ENCODE measurements at regions not wholly inside any gene's neighbourhood (a gene's known extent, or its start where the extent isn't known, plus 50 kb on each side); places are given as distances from the start of the nearest gene placed in this dataset.

DNA sequence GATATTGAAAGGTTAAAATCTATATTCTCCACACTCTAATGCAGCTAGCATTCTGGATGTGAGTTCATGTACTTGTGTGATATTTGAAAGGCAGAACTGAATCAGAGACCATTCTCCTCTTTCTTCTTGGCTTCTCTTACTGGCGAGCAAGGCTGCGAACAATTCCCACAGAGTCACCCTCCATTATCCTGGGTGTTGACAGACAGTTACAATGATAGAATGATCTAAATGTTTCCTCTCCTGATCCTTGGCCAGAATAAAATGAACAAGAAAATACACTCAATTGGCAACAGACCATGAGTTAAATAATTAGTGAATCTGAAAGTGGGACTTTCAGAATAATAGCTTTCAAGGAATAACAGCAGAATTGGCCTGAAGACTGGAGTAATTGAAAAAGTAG lies 342.8 kb downstream of the RAPGEF2 start:
- DNase-seq: no peak

DNA sequence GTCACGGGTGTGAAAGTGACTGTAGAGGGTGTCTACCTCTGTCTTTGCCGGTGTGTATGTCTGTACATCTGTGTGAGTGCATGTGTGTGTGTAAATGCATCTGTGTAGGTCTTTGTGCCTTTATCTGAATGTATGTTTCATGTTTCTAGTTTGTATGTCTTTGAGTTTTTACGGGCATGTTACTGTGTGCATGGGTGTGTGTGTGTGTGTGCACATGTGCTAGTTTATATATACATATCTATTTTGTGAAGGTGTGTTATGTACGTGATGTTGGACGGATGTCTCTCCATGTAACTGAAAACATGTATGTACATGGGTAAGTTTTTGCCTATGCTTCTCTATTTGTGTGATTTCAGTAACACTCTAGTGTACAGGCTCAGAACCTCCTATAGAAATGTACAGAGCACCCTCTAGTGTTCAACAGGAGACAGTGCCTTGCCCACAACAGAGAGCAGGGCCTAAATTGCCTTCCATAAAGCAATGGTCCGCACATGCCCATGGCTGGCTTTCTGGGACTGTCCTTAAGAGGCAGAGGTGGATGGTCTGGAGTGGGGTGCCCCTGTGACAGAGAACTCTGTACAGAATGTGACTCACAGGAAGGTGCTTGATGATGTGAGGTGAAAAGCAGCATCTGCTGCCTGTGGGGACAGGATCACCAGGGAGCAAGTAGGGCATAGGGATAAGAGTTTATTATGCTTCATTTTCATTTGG lies 343.5 kb downstream of the RAPGEF2 start:
- peak; percentile 64 for DNase-seq

DNA sequence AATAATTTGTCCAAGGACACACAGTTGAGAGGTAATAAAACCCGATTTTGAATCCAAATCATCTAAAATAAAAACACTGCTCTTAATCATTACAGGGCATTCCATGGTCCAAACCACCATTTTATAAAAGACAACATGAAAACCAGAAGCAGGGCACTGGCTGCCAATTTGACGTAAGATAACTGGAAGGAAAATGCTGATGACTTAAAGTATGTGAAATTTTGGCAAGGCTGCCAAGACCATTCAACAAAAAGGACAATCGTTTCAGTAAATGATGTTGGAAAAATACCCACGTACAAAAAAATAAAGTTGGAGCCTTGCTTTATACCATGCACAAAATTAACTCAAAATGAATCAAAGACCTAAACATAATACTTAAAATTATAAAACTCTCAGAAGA lies 344.4 kb downstream of the RAPGEF2 start:
- DNase-seq: no peak

DNA sequence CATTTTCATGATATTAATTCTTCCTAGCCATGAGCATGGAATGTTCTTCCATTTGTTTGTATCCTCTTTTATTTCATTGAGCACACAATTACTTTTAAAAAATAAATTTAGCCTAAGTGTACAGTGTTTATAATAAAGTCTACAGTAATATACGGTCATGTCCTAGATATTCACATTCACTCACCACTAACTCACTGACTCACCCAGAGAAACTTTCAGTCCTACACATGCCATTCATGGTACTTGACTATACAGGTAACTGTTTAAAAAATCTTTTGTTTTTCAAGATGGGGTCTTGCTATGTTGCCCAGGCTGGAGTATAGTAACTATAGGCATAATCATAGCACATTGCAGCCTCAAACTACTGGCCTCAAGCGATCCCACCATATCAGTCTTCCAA lies 348.1 kb downstream of the RAPGEF2 start:
- no peak for DNase-seq

DNA sequence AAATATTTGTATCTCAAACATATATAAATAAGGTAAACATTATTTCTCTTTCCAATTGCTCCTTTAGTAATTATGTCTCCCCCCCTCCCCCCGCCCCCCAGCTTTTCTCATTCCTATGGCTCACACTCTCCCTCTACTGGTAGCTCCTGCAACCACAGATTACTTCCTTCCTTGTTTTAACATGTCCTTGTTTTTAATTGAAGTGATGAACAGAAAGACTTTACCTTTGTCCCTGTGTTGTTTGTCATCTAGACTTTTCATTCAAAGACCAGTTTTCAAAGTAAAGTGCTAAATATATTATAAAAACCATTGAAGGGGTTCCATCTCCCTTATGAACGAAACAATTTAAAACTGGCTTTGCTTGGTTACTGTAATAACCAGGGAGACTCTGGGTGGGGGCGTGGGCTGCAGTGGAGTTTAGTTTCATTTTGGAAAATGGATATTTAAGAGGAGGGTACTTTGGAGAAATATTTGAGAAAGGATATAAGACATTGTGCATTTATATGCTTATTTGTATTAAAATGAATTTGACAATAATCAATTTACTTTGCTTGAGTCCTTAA lies 352.9 kb downstream of the RAPGEF2 start:
- peak; percentile 18 for DNase-seq

DNA sequence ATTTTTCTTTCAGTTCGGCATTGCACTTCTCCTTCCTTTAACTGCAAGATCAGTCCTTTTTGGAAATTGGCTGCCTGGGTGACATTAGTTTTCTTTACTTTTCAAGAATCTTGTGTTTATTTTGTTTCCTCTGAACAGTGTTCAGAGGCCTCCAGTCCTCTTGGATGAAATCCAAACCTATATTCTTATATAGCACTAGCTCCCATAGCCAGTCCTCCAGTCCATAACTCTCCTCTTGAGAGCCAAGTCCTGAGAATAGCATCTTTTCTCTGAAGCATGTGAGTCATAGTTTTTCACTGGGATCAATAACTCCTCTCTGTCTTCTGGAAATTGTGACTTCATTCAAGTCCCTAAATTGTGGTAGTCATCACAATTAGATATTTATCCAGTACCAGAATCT lies 357.5 kb downstream of the RAPGEF2 start:
- no peak for DNase-seq

DNA sequence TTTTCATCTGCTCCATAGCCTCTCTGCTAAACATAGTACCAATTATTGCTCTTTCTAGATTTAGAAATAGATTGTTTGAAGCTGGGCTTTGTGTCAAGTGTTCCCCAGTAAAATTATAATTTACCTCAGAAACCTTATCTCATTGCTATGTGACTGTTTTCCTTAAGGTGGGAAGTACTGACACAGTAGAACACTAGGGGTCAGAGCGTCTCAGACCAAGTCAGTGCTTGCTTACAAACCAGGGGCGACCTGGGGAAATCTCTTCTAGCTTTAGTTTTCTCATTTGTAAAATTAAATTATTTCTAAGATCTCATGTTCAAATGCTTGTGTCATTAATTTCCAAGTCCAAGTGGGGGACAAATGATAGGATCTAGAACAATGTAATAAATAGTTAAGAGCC lies 360.4 kb downstream of the RAPGEF2 start:
- no peak for DNase-seq

DNA sequence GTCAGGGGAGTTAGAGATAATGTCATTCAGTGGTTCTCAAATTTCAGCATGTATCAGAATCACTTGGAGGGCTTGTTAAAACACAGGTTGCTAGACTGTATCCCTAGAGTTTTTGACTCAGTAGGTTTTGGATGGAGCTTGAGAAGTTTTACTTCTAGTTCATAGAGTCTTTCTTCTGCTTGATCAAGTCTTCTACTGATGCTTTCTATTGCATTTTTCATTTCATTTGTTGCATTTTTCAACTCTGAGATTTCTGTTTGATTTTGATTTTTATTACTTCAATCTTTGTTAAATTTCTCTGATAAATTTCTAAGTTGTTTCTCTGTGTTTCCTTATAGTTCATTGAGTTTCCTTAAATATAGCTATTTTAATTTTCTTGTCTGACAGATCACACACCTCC lies 361.4 kb downstream of the RAPGEF2 start:
- DNase-seq: no peak

DNA sequence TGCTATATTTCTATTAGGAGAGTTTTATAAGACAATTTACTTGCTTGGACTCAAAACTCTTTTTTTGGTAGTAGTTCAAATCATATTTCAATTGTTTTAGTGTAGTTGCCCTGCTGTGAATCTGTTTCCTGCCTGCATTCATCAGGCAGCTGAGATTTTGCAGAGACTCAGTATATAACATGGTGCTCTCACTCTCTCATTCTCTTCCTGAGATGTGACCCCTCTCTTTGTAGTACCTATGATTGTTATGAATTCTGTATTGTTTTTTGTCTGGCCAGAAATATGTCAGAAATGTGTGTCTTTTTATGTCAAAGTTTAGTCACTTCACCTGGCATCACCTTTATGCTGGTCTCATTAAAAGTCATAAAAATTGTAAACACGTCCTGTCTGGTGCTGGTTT lies 374.0 kb downstream of the RAPGEF2 start:
- DNase-seq: no peak

DNA sequence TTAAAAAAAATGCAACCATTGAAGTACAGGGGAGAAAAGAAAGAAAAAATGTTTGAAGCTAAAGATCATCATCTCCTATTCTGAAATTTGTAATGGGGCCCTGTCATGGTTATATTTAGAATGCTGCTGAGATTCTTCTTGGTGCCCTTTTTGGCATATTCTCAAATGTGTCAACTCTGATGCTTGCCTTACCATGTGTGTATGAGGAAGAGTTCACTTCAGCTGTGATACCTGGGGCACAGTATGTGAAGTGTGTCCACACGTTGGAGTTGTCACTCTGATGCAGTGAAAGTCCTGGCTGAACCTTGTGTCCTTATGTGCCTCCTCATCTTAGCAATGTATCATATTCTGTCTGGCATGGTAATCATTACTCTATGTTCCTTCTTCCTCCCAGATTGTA lies 377.9 kb downstream of the RAPGEF2 start:
- DNase-seq: no peak

DNA sequence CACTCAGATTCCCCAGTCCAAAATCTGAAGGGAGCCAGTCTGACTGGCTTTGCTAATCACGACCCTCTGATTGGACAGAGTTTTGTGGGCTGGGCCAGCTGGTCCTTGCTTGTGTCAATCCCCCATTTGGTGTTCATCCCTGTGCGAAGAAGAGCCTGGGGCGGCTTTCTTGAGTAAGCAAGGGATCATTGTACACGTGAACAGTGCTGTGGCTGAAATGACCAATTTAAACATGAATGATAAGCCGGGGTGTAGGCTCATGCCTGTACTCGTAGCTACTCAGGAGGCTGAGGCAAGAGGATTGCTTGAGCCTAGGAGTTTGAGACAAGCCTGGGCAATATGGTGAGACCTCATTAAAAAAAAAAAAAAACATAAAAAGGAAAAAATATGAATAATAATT lies 379.1 kb downstream of the RAPGEF2 start:
- DNase-seq: no peak

DNA sequence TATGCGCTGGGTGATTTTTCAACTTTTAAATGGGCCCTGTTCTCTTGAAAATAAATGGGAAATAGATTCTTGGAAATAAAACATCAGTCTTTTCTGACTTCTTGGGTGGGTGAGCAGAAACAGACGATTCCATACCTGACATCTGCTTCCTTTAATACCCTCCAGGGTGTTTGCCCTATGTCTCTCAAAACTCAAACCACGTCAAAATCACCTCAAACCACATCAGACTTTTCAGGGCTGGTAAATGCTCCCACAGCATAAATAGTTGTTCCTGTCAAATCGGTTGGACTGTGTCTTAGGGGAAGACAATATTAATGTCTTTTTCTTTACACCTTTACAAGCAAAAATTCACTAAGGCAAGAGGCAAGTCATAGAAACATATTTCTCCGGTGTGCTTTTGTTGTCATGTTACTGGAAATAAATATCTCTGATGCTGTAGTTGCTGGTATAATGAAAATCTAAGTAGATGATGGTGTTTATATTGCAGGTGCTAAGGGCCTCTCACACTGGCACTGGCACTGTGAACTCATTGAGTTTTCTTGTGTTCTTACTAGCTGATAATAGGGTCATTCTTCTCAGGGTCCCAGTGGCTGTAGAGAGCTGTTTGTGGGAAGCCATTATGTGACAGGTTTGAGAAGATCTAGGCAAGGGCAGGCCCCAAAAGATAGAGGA lies 380.4 kb downstream of the RAPGEF2 start:
- no peak for DNase-seq

DNA sequence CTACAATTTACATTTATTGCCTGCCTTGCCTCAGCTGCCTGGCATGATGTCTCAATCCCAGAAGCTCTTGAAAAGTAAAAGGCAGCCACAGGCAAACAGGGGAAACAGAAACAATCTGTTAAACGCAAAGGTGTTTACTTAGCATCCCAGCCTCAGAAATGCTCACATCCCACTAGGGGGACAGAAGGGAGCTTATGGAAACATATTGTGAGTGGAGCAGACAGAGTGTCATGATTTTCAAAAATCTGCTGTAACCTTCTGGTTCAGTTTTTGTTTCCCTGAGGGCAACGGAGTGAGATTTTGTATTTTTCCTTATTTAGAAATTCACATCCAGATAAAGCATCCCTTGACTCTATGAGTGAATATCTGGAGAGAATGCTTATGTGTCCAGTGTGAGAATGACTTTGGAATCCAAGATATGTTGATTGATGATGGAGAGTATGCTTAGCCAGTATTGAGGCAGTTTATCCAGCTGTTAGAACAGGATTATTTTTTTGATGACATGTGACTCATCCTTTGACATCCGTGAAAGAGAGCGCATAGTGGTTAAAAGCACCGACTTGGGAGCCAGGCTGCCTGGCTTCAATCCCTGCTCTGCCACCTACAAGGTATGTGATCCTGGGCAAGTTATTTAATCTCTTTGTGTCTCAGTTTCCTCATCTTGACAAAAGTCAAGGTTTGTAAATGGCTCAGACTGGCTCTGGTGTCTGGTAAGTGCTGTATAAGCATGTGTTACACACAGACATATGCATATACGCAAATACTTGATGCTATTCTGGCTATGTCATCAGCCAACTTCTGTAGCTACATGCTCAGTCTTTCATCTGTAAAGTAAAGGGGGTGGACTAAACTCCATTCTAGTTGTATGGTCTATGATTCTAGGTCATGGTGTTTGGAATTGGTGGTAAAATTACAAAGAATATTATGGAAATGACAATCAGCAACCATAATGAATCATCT lies 381.2 kb downstream of the RAPGEF2 start:
- DNase-seq: no peak

DNA sequence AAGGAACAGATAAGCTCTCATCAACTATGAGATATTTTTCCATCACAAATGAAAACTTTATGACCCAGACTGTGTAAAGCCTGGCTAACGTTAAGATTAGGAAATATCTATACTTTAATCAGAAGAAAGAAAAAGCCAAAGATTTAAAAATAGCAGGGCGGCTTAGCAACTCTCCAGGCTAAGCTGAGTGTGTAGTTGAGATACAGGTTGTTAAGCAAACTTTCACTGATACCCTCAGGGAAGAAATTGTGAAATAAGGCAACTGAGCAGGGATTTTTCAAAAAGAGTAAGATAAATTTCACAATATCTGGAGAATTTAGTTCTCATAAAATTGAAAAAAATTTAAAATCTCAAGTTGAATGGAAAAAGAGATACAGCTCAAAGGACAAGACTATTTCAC lies 382.0 kb downstream of the RAPGEF2 start:
- no peak for DNase-seq

DNA sequence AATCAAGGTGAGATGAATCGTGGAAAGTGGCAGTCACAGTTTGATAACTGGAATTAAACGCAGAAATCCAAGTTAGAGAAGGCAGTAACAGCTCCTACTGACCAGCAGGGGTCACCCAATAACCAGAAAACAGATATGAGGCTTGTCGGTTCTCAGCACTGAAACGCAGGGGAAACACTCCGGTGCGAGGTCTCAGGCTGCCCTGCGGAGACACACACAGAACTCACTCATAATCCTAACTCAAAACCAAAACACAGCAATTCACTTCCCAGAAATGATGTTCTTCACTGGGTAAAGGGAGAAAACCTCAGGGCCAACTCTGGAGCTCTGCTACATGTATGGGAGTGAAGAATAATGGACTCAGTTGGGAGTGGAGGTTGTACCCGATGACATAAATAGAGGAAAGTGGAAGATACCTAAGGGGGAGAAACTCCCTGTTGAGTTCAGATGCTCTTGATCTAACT lies 384.4 kb downstream of the RAPGEF2 start:
- DNase-seq: peak; percentile 56

DNA sequence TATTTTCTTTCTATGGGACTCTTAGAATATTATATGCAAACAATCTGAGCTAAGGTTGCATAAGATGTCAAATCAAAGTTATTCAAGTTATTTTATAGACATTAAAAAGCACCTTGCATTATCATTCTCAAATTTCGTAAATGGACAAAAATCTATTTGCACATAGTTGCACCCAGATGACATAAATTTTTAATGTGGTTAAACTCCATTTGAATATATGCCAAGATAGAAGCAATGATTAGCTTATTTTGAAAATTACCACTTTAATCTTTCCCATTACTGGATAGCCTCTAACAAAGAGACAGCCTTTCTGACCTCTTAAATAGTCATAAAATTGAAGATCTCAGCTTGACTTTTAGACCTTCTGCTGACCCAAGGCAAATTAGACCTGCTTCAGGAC lies 386.8 kb downstream of the RAPGEF2 start:
- DNase-seq: no peak

DNA sequence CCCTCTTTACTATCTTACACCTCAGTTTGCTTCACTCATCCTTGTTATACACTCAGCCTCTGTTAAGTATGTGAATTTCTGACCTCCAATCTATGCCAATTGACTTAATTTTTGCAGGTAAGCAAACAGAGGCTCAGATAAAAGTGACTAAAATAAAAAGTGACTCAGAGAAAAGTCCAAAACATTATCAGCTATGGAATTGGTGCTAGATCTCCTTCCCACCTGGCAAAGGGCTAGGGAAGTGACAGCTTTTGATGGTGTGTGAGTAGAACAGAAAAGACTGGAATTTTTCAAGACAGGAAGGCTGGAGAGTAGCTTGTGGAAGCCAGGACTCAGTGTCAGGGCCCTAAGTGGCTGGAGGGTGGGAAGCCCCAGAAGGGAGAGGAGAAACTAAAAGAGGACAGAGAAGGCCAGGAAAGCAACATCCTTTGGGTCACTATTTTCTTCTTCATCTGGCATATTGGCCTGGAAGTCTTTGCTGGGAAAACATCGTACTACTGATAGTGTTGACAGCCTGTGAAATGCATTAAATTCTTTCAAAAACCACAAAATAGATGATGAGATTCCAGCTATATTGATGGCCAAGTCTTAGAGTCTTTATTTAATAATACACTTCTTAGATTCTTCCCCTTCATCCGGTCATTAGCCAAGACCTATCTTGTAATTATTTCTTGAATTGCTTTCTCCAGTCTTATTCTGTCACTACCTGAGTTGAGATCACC lies 392.8 kb downstream of the RAPGEF2 start:
- no peak for DNase-seq

DNA sequence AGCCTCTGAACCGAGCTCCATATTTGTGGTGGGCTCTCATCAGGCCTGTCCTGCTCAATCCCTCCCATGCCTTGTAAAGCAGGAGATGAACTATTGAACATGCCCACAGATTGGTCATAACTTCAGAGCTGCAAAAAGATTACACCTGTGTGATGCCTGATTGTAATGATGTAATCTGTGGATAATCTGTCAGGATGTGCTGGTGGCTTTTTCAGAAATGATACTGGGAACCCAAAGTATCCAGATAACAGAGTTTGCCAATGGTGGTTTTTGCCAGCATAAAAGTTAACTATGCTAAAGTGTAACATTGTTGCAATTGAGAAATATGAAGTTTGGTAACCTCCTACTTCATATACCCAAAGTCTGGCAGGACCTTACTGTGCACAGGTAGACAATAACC lies 393.4 kb downstream of the RAPGEF2 start:
- no peak for DNase-seq

DNA sequence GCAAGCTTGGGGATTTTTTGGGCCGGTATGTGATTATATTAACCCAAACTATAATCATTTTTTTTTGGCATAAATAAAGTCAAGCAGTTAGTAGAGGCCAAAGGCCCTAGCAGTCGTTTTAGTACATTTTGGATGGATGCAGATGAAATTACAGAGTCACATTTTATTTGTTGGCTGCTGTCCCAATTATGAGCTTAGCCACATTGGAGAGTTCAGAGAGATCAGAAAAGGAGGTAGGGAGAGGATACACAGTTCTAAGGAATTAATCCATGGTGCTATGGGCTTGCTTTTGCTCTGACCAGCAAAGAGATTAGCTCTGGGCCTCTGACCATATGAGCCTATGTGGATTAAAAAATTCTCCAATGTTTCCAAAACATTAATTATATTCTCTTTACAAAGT lies 395.1 kb downstream of the RAPGEF2 start:
- DNase-seq: no peak

DNA sequence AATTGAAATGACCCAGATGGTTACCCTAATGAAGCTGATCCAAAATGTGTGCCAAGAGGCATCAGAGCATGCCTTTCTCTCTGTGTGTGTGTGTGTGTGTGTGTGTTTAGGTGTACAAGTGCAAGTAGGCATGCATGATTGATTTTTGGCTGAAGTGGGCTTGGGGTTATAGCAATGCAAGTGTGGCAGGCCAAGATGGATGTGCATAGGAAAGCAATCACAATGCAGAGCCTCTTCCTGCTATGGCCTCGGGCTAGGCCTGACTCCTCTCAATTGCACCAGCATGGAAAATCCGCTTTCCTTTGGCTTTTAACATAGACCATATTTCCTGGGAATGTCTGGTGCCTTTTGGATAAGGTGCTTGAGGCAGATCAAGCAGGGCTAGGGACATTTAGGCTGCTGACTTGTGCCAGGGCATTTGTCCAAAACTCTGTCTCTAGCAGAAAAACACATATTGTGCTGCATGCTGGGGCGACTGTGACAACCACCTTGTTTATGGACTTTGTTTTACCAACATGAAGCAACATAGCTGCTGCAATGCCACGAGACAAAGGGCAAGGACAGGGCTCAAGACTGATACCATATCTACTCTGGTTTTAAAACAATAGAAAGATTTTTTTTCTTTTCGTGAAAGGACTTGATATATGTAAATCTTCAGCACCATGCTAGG lies 395.7 kb downstream of the RAPGEF2 start:
- DNase-seq: no peak

DNA sequence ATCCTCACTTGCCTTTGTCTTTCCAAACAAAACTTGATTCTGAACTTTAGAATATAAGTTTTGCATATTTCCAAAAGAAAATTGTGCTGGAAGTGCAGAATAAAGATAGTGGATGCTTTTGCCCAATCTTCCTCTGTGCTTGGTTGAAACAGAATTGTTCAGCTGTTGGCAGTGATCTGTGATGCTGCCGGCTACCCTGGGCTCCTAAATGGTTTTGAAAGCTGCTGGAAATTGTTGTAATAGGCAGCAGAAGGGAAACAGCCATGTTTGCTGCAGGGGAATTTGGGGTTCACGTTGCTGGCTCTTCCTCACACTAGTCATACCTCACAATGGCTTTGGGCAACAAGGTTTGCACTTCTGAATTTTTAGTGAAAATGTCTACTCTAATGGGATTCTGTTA lies 398.0 kb downstream of the RAPGEF2 start:
- DNase-seq: no peak
